Activated naive CD8-positive, alpha-beta T cell treated with anti-CD3 and anti-CD28 coated beads, Interleukin-2, amount 10 ng/mL, durations not matched to agents 7 days and 5 days (primary cell): ENCODE measurements at regions not wholly inside any gene's neighbourhood (a gene's known extent, or its start where the extent isn't known, plus 50 kb on each side); places are given as distances from the start of the nearest gene placed in this dataset.
"Not testable (repeated sequence)": the region's sequence is repeated elsewhere in the genome, so short reads cannot be mapped to it uniquely, and the experiment has no call there.

Experiments used
- ATAC-seq: fragments of 150-1000 bp; cut with Tn5 transposase; one replicate; pipeline ENCODE4 v1.10.0; 2021; ENCODE audit warnings: low read depth, moderate library complexity
- POLR2A ChIA-PET: fragments of 350-600 bp; sonication (Branson Sonifier 250); formaldehyde crosslinking; loops from one replicate; lab custom pipeline; 2021; ENCODE audit warnings: antibody characterized with exemption; lab: Charles Lee
- DNase-seq: peaks from one replicate; pipeline ENCODE4 v3.0.0; 2021
- H3K27ac Mint-ChIP-seq: one replicate; pipeline ENCODE4 v1.8.0; 2022; ENCODE audit warnings: mild to moderate bottlenecking, mixed read lengths
- H3K27me3 Mint-ChIP-seq: one replicate; pipeline ENCODE4 v1.8.0; 2022; ENCODE audit warnings: mild to moderate bottlenecking, moderate library complexity, mixed read lengths
- H3K36me3 Mint-ChIP-seq: one replicate; pipeline ENCODE4 v1.8.0; 2021; ENCODE audit warnings: mild to moderate bottlenecking, mixed read lengths
- H3K4me1 Mint-ChIP-seq: one replicate; pipeline ENCODE4 v1.8.0; 2021; ENCODE audit warnings: mixed read lengths
- H3K4me3 Mint-ChIP-seq: one replicate; pipeline ENCODE4 v1.8.0; 2022; ENCODE audit warnings: mild to moderate bottlenecking, moderate library complexity, mixed read lengths
- H3K9me3 Mint-ChIP-seq: one replicate; pipeline ENCODE4 v1.8.0; 2021; ENCODE audit warnings: mixed read lengths

GRCh38 chr7:52328328-52328727 lies 707.1 kb upstream of the POM121L12 start:
- H3K36me3 Mint-ChIP-seq, ATAC-seq, H3K4me3 Mint-ChIP-seq, H3K27me3 Mint-ChIP-seq, H3K27ac Mint-ChIP-seq, H3K4me1 Mint-ChIP-seq, DNase-seq, POLR2A ChIA-PET: not testable (repeated sequence)
- peaks cover 15% of the 10 kb centered on the region for H3K9me3 Mint-ChIP-seq

DNA sequence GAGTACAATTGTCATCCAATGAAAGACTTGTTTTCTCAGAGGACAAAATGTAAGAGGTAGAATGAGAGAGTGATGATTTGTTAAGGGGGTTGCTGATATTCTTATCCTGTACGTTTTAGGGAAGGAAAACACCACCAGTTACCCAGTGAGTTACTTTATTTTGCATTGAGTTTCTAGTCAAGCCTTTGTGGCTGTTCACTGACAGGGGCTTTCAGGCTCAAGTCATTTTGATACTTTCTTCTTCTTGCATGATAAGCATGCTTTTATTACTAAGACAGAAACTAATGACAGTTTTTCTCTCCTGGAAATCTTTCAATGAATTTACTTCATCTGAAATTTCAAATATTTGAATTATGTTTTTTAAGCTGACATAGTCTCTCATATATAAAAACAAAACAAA lies 710.2 kb upstream of the POM121L12 start:
- POLR2A ChIA-PET: no interaction called here
- no peak for DNase-seq
- no peaks in the 10 kb centered on the region for H3K4me1 Mint-ChIP-seq
- H3K9me3 Mint-ChIP-seq: peaks cover 11% of the 10 kb centered on the region
- no peaks in the 10 kb centered on the region for H3K27me3 Mint-ChIP-seq
- no peak for ATAC-seq
- no peak overlapping the region for H3K27ac Mint-ChIP-seq
- H3K36me3 Mint-ChIP-seq: no peaks in the 10 kb centered on the region
- no peak overlapping the region for H3K4me3 Mint-ChIP-seq

DNA sequence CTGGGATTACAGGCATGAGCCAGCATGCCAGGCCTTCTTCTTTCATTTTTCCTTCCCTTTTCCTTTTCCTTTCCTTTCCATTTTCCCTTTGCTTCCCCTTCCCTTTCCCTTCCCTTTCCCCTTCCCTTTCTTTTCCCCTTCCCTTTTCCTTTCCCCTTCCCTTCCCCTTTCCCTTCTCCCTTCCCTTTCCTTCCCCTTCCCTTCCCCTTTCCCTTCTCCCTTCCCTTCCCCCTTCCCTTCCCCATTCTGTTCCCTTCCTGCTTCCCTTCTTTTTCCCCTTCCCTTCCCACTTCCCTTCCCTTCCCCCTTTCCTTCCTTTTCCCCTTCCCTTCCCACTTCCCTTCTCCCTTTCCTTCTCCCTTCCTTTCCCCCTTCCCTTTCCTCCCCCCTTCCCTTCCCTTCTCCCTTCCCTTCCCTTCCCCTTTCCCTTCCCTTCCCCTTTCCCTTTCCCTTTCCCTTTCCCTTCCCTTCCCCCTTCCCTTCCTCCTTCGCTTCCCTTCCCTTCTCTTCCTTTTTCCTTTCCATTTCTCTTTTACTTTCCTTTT lies 712.2 kb upstream of the POM121L12 start:
- Mint-ChIP-seq H3K36me3 (no peaks in the 10 kb centered on the region), H3K4me1 (no peaks in the 10 kb centered on the region), H3K27ac (no peak overlapping the region), H3K4me3 (no peak overlapping the region), H3K9me3 (peaks cover 3% of the 10 kb centered on the region), H3K27me3 (no peaks in the 10 kb centered on the region)
- POLR2A ChIA-PET: no interaction called here
- DNase-seq (no peak), ATAC-seq (no peak)

DNA sequence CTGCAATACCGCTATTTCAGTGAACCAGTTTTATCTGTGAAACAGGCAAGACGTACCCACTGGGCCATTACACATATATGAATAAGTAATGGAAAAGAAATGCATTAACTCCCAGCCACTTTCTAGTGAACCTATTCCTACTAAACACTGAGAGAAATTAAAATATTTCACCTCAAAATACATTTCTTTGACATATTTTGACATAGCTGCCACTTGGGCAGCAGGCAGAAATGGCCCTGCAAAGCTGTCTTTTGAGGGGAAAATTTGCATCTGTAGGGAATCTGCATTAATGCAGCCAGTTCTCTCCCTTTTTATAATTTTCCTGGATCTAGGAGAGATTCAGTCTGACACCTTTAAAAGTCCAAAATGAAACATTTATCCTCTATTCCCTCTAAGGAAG lies 714.8 kb upstream of the POM121L12 start:
- Mint-ChIP-seq H3K9me3 (peaks cover 8% of the 10 kb centered on the region), H3K4me1 (no peaks in the 10 kb centered on the region), H3K27me3 (no peaks in the 10 kb centered on the region), H3K27ac (no peak overlapping the region), H3K36me3 (no peaks in the 10 kb centered on the region), H3K4me3 (no peak overlapping the region)
- no peak for DNase-seq
- POLR2A ChIA-PET: no interaction called here
- no peak for ATAC-seq

- Mint-ChIP-seq H3K4me1 (no peaks in the 10 kb centered on the region), H3K36me3 (no peaks in the 10 kb centered on the region), H3K9me3 (peaks cover 10% of the 10 kb centered on the region), H3K27me3 (no peaks in the 10 kb centered on the region), H3K27ac (no peak overlapping the region), H3K4me3 (no peak overlapping the region)
- no peak for ATAC-seq
- POLR2A ChIA-PET: no interaction called here
- DNase-seq: no peak
These were observed 717.5 kb upstream of the POM121L12 start for GRCh38 chr7:52317921-52318320.

GRCh38 chr7:52311886-52312285 lies 723.5 kb upstream of the POM121L12 start:
- no peaks in the 10 kb centered on the region for H3K4me1 Mint-ChIP-seq
- H3K9me3 Mint-ChIP-seq: peaks cover 4% of the 10 kb centered on the region
- H3K27ac Mint-ChIP-seq: no peak overlapping the region
- POLR2A ChIA-PET: no interaction called here
- no peaks in the 10 kb centered on the region for H3K27me3 Mint-ChIP-seq
- H3K4me3 Mint-ChIP-seq: no peak overlapping the region
- H3K36me3 Mint-ChIP-seq: no peaks in the 10 kb centered on the region
- DNase-seq (no peak), ATAC-seq (no peak)

DNA sequence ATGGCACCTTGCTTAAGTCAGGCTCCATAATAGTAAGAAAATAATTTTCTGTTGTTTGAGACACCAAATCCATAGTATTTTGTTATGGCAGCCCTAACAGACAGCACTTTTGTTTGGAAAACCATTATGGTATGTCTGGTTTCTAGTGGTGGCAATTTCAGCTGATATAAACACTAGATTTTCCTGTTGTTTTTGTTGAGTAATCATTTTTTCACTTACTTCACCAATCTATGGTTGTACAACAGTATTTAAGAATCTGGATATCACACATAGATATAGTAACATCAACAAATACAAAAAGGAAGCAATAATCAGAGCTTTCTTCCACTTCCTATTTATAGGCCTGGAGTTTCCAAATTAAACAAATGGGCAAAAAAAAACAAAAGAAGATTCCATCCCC lies 725.8 kb upstream of the POM121L12 start:
- H3K27me3 Mint-ChIP-seq: no peaks in the 10 kb centered on the region
- ATAC-seq (no peak), DNase-seq (no peak)
- H3K9me3 Mint-ChIP-seq: peaks cover 2% of the 10 kb centered on the region
- POLR2A ChIA-PET: no interaction called here
- H3K4me1 Mint-ChIP-seq: no peaks in the 10 kb centered on the region
- H3K27ac Mint-ChIP-seq: no peak overlapping the region
- no peak overlapping the region for H3K4me3 Mint-ChIP-seq
- no peaks in the 10 kb centered on the region for H3K36me3 Mint-ChIP-seq

DNA sequence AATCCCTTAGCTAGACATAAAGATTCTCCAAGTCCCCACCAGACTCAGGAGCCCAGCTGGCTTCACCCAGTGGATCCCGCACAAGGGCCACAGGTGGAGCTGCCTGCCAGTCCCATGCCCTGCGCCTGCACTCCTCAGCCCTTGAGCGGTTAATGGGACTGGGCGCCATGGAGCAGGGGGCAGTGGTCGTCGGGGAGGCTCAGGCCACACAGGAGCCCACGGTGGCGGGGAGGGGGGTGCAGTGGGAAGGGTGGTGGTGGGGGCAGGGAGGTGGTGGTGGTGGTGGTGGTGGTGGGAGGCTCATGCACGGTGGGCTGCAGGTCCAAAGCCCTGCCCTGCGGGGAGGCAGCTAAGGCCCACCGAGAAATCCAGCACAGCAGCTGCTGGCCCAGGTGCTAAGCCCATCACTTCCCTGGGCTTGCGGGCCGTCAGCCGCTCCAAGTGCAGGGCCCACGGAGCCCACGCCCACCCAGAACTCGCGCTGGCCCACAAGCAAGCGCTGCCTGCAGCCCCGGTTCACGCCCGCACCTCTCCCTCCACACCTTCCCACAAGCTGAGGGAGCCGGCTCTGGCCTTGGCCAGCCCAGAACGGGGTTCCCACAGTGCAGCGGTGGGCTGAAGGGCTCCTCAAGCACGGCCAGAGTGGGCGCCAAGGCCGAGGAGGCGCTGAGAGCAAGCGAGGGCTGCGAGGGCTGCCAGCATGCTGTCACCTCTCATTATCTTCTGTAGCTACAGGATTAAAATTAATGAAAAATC lies 732.5 kb upstream of the POM121L12 start:
- Mint-ChIP-seq H3K36me3 (no peaks in the 10 kb centered on the region), H3K27ac (no peak overlapping the region), H3K4me3 (no peak overlapping the region), H3K9me3 (peaks cover 6% of the 10 kb centered on the region), H3K27me3 (no peaks in the 10 kb centered on the region), H3K4me1 (no peaks in the 10 kb centered on the region)
- DNase-seq (no peak), ATAC-seq (no peak)
- POLR2A ChIA-PET: no interaction called here

GRCh38 chr7:52297128-52297527 lies 738.3 kb upstream of the POM121L12 start:
- Mint-ChIP-seq H3K27ac (no peak overlapping the region), H3K9me3 (peaks cover 10% of the 10 kb centered on the region), H3K36me3 (no peaks in the 10 kb centered on the region), H3K4me3 (no peak overlapping the region), H3K4me1 (no peaks in the 10 kb centered on the region), H3K27me3 (no peaks in the 10 kb centered on the region)
- no peak for ATAC-seq
- POLR2A ChIA-PET: no interaction called here
- no peak for DNase-seq

- no peak for DNase-seq
- H3K27ac Mint-ChIP-seq: no peak overlapping the region
These were observed 740.5 kb upstream of the POM121L12 start for GRCh38 chr7:52294942-52295341.

DNA sequence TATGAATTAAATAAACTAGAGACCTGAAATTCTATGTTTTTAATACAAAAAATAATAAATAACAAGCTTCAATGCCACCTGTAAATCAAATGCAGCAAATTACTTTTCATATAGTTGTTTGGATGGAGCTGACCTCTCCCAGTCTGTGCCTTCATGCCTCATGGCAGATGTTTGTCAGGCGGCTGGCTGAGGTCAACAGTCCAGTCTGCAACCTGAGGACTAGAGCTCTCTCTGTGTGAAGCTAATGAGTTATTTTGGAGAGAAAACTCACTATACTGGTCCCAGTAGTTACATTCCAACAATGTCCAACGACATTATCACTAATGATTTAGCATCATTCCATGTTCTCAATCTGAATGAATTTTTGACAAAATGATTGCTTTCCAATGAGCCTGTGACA lies 746.2 kb upstream of the POM121L12 start:
- POLR2A ChIA-PET: no interaction called here
- H3K27me3 Mint-ChIP-seq: no peaks in the 10 kb centered on the region
- H3K36me3 Mint-ChIP-seq: no peaks in the 10 kb centered on the region
- H3K9me3 Mint-ChIP-seq: peaks cover 1% of the 10 kb centered on the region
- DNase-seq (no peak), ATAC-seq (no peak)
- no peaks in the 10 kb centered on the region for H3K4me1 Mint-ChIP-seq
- H3K4me3 Mint-ChIP-seq: no peak overlapping the region
- no peak overlapping the region for H3K27ac Mint-ChIP-seq

More at GRCh38 chr7:52294942-52295341, 740.5 kb upstream of the POM121L12 start:
- H3K9me3 Mint-ChIP-seq: peaks cover 7% of the 10 kb centered on the region
- POLR2A ChIA-PET: no interaction called here
- H3K4me1 Mint-ChIP-seq: no peaks in the 10 kb centered on the region
- no peak overlapping the region for H3K4me3 Mint-ChIP-seq
- ATAC-seq: no peak
- no peaks in the 10 kb centered on the region for H3K36me3 Mint-ChIP-seq
- no peaks in the 10 kb centered on the region for H3K27me3 Mint-ChIP-seq

DNA sequence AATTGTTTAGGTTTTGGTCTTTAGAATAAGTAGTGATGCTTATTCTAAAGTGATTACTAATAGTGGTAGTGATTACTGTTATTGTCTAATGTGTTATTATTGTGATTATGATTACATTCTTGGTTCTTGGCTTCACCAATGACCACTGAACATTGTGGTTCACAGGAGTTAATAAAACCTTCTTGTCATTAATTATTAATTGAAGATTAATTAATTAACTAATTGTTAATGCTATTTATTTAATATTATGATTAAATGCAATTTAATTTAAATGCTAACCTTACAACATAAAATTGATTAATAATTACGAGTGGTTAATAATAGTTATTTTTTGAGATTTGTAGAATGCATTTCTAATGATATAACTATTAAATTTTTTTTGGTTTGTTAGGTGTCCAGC lies 747.7 kb upstream of the POM121L12 start:
- Mint-ChIP-seq H3K9me3 (peaks cover 5% of the 10 kb centered on the region), H3K27me3 (no peaks in the 10 kb centered on the region), H3K36me3 (no peaks in the 10 kb centered on the region), H3K4me1 (no peaks in the 10 kb centered on the region), H3K4me3 (no peak overlapping the region), H3K27ac (no peak overlapping the region)
- DNase-seq (no peak), ATAC-seq (no peak)
- POLR2A ChIA-PET: no interaction called here

DNA sequence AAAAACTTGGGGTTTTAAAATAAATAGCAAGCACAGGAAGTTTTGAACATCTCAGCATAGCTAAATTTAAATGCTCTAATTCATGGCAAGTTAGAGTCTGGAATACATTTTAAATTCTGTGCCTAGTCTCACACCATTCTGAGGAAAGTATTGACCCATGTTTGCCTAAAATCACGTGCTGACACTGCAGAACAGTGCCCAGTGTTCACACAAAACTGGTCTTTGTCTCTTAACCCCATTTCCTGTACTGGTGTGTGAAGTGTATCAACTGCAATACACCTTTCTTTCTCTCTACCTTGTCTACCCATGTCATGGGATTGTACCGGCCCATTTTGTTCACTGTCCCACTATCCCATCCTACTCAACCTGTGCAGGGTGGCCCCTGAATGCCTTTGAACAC lies 749.7 kb upstream of the POM121L12 start:
- POLR2A ChIA-PET: no interaction called here
- ATAC-seq (no peak), DNase-seq (no peak)
- no peaks in the 10 kb centered on the region for H3K36me3 Mint-ChIP-seq
- no peak overlapping the region for H3K4me3 Mint-ChIP-seq
- no peaks in the 10 kb centered on the region for H3K4me1 Mint-ChIP-seq
- no peaks in the 10 kb centered on the region for H3K27me3 Mint-ChIP-seq
- H3K9me3 Mint-ChIP-seq: peaks cover 5% of the 10 kb centered on the region
- no peak overlapping the region for H3K27ac Mint-ChIP-seq

- ATAC-seq: no peak
- H3K36me3 Mint-ChIP-seq: no peaks in the 10 kb centered on the region
- no peak overlapping the region for H3K4me3 Mint-ChIP-seq
- no peak overlapping the region for H3K27ac Mint-ChIP-seq
- no peaks in the 10 kb centered on the region for H3K4me1 Mint-ChIP-seq
- POLR2A ChIA-PET: no interaction called here
- H3K9me3 Mint-ChIP-seq: peaks cover 5% of the 10 kb centered on the region
- no peaks in the 10 kb centered on the region for H3K27me3 Mint-ChIP-seq
- no peak for DNase-seq
These were observed 752.1 kb upstream of the POM121L12 start for GRCh38 chr7:52283335-52283734.
